PC-3 (cell line): ENCODE measurements at regions not wholly inside any gene's neighbourhood (a gene's known extent, or its start where the extent isn't known, plus 50 kb on each side); places are given as distances from the start of the nearest gene placed in this dataset.
"Not testable (repeated sequence)": the region's sequence is repeated elsewhere in the genome, so short reads cannot be mapped to it uniquely, and the experiment has no call there.

Experiments
- CTCF ChIP-seq: fragments of 300-600 bp; sonication (generic); conservative IDR thresholded peaks from 2 replicates; pipeline ENCODE4 v1.5.1; 2017; ENCODE audit warnings: antibody characterized with exemption, low read depth, mild to moderate bottlenecking, low read length
- EZH2 ChIP-seq: fragments of 300-600 bp; sonication (generic); IDR thresholded peaks from one replicate; pipeline ENCODE4 v1.6.1; 2017; ENCODE audit warnings: antibody characterized with exemption, mild to moderate bottlenecking, low read length; ENCODE audit not compliant: unreplicated experiment

GRCh38 chr9:66183648-66184047, 446.7 kb downstream of the FOXD4L4 start:
- TF ChIP-seq EZH2, CTCF: not testable (repeated sequence)
